HG03378 (cell line): ENCODE measurements at regions not wholly inside any gene's neighbourhood (a gene's known extent, or its start where the extent isn't known, plus 50 kb on each side); places are given as distances from the start of the nearest gene placed in this dataset.

Experiments used
- ATAC-seq: cut with Tn5 transposase; IDR thresholded peaks from one replicate; pipeline ENCODE4 v1.9.1; 2021; ENCODE audit warnings: mild to moderate bottlenecking, moderate library complexity; ENCODE audit not compliant: unreplicated experiment

DNA sequence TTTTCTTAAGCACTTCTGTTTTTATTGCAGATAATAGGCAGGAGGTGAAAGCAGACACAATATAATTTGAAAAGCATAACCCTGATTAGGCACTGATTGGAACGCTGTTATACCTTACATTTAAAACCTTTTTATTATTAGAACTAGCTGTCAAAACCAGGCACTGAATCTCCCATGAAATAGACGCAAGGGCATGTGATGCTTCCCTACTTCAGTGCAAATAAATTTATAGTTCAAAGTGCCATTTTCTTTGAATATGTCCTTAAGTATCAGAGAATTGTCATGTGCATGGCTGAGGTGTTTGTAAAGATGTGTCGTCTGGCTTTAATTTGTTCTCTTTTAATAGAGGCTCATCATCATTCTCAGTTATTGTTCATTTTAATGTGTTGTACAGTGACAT, 386.0 kb downstream of the NR2F2 start:
- no peak for ATAC-seq

GRCh38 chr15:96720251-96720650, 389.8 kb downstream of the NR2F2 start:
- no peak for ATAC-seq

GRCh38 chr15:96720656-96721055, 390.2 kb downstream of the NR2F2 start:
- ATAC-seq: no peak

GRCh38 chr15:96728591-96728990, 398.1 kb downstream of the NR2F2 start:
- no peak for ATAC-seq

- no peak for ATAC-seq
These were observed 402.2 kb downstream of the NR2F2 start for GRCh38 chr15:96732704-96733103.

DNA sequence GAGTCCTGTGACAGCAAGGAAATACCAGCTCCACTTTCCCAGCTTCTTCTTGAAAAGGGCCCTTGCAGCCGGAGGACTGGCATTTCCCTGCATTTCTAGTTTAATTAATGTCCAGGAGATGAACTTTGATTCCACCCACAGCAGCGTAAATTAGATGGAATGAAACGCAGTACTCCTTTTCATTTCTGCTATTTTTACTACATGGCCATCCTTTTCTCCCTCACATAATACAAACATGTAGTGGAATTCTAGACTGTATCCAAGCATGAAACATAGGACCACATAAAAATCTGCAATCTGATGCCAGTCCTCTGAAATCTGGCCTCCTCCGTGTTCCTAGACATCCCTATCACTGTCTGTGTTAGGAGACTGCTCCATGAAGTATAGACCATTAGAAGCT, 403.2 kb downstream of the NR2F2 start:
- ATAC-seq: no peak

- ATAC-seq: no peak
These were observed 405.2 kb downstream of the NR2F2 start for GRCh38 chr15:96735632-96736240.

GRCh38 chr15:96736384-96736783, 405.9 kb downstream of the NR2F2 start:
- no peak for ATAC-seq

DNA sequence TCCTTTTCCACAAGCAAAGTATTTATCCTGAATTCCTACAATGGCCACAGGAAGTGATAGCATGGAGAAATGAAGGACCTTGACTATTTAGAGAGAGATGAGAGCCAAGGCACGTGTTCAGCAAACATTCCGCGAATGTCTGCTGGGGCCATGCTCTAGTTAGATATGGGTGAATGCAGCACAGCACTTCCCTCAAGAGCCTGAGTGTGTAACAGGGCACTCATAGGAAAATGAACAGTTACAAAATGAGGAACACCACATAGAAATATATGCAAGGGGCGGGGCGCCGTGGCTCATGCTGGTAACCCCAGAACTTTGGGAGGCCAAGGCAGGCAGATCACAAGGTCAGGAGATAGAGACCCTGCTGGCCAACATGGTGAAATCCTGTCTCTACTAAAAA, 406.9 kb downstream of the NR2F2 start:
- ATAC-seq: no peak

DNA sequence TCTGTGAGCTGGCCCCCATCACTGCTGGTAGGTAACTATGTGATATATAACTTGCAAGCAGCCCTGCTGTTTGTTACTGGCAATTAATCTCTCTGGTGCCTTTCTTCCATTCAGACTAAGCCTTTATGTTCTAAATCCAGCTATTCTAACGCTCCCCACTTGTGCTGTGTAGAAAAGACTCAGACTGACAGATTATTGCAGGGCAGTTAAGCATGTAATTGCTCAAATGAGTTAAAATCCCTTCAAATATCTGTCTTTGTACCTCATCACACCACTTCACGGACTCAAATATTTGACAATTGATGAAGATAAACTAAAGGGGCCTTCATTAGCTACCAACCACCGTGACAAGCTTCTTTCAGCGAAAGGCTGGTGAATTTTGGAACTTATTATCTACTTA, 416.2 kb downstream of the NR2F2 start:
- no peak for ATAC-seq

DNA sequence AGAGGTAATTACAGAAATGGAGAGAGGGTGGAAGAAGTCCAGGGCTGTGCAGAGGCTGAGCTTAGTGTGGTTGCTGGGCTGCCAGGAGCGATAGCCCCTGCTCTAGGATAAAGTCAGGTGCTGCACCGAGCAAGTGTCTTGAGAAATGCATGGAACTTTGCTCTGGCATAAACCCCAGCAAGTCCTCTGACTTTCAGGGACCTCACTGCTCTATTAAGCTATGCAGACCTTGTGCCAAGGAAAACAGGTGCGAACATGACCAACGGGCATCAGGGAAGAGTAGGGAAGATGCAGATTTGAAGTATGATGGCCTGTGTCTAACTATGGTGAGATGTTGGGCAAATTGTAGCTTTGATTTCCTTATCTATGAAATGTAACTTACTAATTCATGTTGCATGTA, 416.8 kb downstream of the NR2F2 start:
- ATAC-seq: no peak

GRCh38 chr15:96750361-96750760, 419.9 kb downstream of the NR2F2 start:
- no peak for ATAC-seq

DNA sequence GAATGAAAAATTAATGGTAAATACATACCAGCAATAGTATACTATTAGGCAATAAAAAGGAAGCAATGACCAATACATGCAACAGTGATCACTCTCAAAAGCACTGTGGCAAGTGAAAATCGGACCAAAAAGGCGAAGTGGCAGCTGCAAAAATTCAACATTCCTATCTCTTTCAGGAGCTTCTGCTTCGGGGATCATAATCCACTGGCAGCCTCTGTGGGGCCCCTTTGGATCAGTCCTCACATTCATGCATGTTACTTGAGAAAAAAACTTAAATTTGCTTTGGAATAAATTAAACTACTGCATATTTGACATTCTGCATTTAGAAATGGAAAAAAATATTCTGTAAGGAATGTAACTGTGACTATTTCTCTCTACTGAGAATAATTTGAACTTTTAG, 425.6 kb downstream of the NR2F2 start:
- no peak for ATAC-seq

DNA sequence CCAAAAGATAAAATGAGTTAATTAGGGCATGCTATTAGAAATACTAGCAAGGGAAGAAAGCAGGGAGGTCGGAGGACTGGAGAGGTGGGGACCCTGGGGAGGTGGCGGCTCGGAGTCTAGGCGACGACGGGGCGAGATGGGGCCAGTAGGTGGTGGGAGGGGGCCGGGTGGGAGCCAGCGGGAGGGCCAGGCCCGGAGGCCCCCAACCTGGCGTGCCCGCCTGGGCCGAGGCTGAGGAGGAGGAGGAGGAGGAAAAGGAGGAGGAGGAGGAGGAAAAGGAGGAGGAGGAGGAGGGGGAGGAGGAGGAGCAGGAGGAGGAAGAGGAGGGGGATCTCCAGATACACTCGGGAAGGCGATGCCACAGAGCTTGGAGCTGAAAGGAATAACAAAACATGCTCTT, 426.2 kb downstream of the NR2F2 start:
- no peak for ATAC-seq

DNA sequence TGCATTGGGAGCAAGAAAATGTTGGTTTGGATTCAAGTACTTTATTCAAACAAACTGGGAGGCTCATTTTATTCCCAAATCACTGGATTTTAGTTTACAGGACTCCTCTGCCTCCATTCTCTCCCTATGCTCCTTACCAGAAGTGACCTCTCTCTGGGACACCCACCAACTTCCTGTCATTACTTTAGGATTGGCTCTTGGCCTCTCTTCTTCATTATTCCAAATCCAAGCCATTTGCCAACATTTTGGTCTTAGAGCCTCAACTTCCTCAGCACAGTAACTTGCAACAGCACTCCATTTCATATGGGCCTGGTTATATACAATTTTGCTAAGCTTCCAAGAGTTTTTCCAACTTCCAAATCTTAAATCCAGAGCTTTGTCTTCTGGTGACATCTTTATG, 432.1 kb downstream of the NR2F2 start:
- no peak for ATAC-seq

DNA sequence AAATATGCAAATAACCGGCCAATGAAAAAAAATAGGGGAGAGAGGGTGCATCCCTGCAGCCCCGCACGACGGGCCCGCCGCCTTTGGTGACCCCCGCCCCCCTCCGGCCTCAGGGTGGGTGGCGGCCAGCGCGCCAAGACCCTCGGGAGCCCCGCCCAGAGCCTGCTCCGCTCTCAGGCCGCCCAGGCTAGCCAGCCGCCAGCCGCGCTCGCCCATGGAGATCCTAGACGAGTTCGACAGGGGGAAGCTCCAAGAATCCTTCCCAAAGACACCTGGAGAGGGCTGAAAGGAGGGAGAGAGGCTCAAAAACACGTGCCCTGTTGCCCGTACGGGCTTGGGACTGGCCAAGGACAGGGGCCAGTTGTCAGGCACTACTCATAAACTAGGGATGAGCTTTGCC, 434.0 kb downstream of the NR2F2 start:
- no peak for ATAC-seq

GRCh38 chr15:96764946-96765345, 434.4 kb downstream of the NR2F2 start:
- ATAC-seq: no peak

DNA sequence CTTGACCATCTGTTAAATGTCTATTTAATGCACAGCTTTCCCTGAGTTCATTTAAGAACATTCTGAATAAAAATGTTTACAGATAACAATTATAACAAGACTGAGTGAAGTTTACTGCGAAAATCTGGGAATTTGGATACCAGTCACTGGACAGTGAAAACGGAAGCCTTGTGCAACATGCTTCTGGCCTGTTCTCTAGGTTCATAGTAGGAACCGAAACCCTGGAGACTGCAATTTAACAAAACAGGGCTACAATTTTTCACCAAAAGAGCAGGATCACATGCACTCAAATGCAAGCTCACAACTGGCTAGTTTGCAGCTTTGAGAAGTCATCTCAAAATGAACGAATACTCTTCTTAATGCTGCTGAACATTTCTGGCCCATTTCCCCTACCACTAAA, 435.9 kb downstream of the NR2F2 start:
- no peak for ATAC-seq

DNA sequence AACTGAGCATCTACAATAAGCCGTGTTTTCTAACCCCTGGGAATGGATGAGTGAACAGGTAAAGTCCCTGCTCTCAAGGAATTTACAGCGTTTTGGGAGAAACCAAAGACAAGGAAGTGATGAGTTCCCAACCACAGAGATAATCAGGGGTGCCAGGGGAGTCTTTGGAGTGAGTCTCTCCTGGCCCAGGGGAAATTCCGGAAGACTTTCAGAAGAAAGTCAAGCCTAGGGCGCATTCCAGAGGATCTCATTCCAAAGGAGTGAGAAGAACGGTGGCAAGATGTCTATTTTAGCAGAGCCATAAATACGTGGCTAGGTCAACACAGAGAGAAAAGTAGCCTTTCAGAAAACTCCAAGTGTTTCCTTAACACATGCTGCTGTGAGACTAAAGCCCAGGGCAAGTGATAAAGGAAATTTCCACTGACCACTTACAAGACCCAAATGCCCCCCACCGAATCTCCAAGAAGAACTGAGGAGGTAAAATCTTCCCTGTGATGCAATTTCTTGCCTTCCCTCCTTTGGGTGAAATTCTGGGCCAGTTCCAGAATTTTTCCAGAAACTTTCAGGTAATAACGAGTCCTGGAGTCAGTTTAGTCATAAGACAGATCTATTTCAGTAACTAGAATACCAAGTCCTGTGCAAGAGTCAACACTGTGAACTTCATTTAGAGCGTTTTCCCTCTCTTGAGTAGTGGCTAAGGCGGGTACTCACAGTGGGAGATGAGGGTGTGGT, 437.4 kb downstream of the NR2F2 start:
- no peak for ATAC-seq

DNA sequence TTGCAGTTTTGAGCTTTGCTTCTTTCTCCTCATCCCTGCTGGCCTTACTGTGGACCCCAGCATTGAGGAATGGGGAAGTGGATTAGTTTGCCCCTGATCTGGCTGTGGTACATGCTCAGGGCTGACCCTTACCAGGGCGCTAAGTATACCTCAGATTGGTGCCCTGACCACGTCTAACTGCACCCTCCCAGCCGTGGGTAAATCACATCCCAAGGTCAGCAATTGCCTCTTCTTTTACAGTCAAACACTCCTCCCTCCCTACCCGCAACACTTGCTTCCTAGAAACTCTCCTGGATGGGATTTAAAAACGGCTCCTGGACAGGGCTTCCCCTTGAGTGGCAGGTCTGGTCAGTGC, 437.9 kb downstream of the NR2F2 start:
- ATAC-seq: no peak

GRCh38 chr15:96771035-96771434, 440.5 kb downstream of the NR2F2 start:
- no peak for ATAC-seq

DNA sequence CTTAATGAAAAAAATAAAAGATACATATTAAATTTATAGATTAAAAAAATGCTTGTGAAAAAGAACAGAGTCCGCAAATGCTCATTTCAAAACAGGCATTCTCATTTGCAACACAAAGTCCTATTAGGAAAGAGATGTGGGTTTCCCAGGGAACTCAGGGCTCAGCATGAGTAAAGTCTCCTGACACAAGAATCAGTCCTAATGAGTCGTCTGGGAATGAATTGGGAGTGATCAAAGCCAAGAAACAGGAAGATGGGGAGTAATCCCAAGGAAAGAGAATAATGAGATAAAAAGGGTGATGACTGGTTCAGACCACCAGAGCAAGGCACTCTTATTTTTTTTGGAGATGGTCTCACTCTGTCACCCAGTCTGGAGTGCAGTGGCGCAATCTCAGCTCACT, 443.7 kb downstream of the NR2F2 start:
- no peak for ATAC-seq

- no peak for ATAC-seq
These were observed 453.2 kb downstream of the NR2F2 start for GRCh38 chr15:96783746-96784145.
